OCI-LY1 (cell line): ENCODE measurements at regions not wholly inside any gene's neighbourhood (a gene's known extent, or its start where the extent isn't known, plus 50 kb on each side); places are given as distances from the start of the nearest gene placed in this dataset.

Experiments
- CTCF ChIP-seq: fragments of 200-600 bp; sonication (generic), shearing (Covaris generic); IDR thresholded peaks from 2 replicates; pipeline ENCODE4 v1.5.1; 2017; ENCODE audit warnings: mild to moderate bottlenecking, antibody characterized with exemption, low read length, moderate library complexity, mixed read lengths
- EZH2 ChIP-seq: fragments of 200-600 bp; sonication (generic), shearing (Covaris generic); IDR thresholded peaks from 2 replicates; pipeline ENCODE4 v1.8.0; 2017; ENCODE audit warnings: borderline replicate concordance, mixed run types, mild to moderate bottlenecking, antibody characterized with exemption, low read length, moderate library complexity, mixed read lengths

DNA sequence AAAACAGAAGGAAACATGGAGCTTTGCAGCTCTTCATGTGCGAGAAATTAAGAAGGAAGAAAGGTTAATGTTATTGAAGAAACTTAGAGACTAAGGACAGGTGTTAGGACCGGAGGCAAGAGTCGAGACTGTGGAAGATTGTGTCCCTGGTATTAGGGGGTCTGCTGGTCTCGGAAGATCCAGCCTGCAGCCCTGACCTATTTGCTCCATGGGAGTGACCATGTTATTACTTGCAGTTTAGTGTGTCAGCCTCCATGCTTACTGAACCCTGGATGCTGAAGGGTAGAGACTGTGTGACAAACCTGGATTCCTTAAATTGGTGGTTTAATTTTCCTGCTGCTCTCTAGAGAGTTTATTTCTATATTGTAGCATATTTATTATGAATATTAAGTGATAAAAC, 580.6 kb downstream of the NOVA1 start:
- no peak for TF ChIP-seq CTCF
- TF ChIP-seq EZH2 = no peak
